Upper lobe of right lung (tissue), 1 donor: ENCODE measurements at regions not wholly inside any gene's neighbourhood (a gene's known extent, or its start where the extent isn't known, plus 50 kb on each side); places are given as distances from the start of the nearest gene placed in this dataset.

Experiments used
- ATAC-seq: fragments of 200-7000 bp; cut with Tn5 transposase; one replicate; pipeline ENCODE4 v1.9.1; 2020; ENCODE audit warnings: mild to moderate bottlenecking, moderate library complexity
- DNase-seq: peaks from one replicate; pipeline ENCODE4 v3.0.0-alpha.2; 2020
- H3K27ac ChIP-seq: fragments of 200-600 bp; one replicate; pipeline ENCODE4 v1.8.0; 2022
- H3K27me3 ChIP-seq: fragments of 200-600 bp; one replicate; pipeline ENCODE4 v1.8.0; 2022; ENCODE audit warnings: mild to moderate bottlenecking
- H3K36me3 ChIP-seq: fragments of 200-600 bp; one replicate; pipeline ENCODE4 v1.8.0; 2022
- H3K4me1 ChIP-seq: fragments of 200-600 bp; one replicate; pipeline ENCODE4 v1.8.0; 2022
- H3K4me3 ChIP-seq: fragments of 200-600 bp; one replicate; pipeline ENCODE4 v1.8.0; 2022; ENCODE audit warnings: mild to moderate bottlenecking
- H3K9me3 ChIP-seq: fragments of 200-600 bp; one replicate; pipeline ENCODE4 v1.8.0; 2022
- CTCF ChIP-seq: fragments of 200-600 bp; IDR thresholded peaks from one replicate; pipeline ENCODE4 v1.8.0; 2022; ENCODE audit warnings: antibody characterized with exemption
- intact Hi-C: fragments of 100-400 bp; cut with DNase I; formaldehyde crosslinking; loops from one replicate; pipeline ENCODE4 v1.11.0; 2022
- donor health status: DM: no; HTN: yes; CAD: no; lungs with severe emphysema.

- no peak overlapping the region for H3K4me3 ChIP-seq
- ATAC-seq = no peak
- intact Hi-C loops = no loop called here
These were observed 79.1 kb downstream of the OTX2 start for GRCh38 chr14:56731187-56731586.

DNA sequence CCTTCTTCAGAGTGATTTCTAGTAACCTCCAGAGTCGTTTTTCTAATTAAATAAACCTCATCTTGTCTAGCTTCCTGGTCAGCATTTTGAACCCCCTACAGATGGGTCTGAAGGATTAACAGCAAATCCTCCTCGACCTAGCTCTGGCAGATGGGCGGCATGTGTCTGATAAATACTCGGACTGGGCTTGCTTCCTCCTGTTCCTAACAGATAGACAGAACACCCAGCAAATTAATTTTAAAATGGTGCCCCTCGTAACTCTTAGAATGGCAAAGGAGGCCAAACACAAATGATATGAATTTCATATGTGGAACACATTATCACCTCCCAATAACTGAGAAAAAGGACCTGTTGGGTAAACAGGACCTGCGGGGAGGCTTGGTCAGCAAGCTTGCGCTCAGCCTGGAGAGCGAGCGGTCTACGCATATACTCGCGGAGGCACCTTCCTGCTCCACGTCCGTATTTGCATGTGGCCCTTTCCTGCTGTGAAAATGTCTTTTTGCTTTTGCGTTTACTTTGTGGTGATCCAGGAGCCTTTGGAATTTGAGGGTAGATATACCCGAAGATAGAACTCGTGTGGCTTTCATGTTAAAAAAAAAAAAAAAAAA, 79.6 kb downstream of the OTX2 start:
- intact Hi-C loops = no loop called here
- Histone ChIP-seq H3K4me3 (no peak overlapping the region), H3K9me3 (no peaks in the 10 kb centered on the region), H3K27me3 (peaks cover 14% of the 10 kb centered on the region), H3K36me3 (no peaks in the 10 kb centered on the region), H3K27ac (no peak overlapping the region), H3K4me1 (no peaks in the 10 kb centered on the region)
- no peak for ATAC-seq
- no peak for TF ChIP-seq CTCF
- no peak for DNase-seq

More at GRCh38 chr14:56731187-56731586, 79.1 kb downstream of the OTX2 start:
- no peak for DNase-seq
- TF ChIP-seq CTCF = no peak
- Histone ChIP-seq H3K9me3 (no peaks in the 10 kb centered on the region), H3K36me3 (no peaks in the 10 kb centered on the region), H3K27me3 (peaks cover 14% of the 10 kb centered on the region), H3K4me1 (no peaks in the 10 kb centered on the region), H3K27ac (no peak overlapping the region)

GRCh38 chr14:56724013-56724412, 86.3 kb downstream of the OTX2 start:
- no peak overlapping the region for H3K4me3 ChIP-seq
- no peaks in the 10 kb centered on the region for H3K9me3 ChIP-seq
- intact Hi-C loops = no loop called here
- TF ChIP-seq CTCF = no peak
- no peak for DNase-seq
- no peak for ATAC-seq
- no peaks in the 10 kb centered on the region for H3K4me1 ChIP-seq
- H3K36me3 ChIP-seq = no peaks in the 10 kb centered on the region
- H3K27me3 ChIP-seq = no peaks in the 10 kb centered on the region
- H3K27ac ChIP-seq = no peak overlapping the region

- Histone ChIP-seq H3K27me3 (no peaks in the 10 kb centered on the region), H3K4me1 (no peaks in the 10 kb centered on the region), H3K27ac (no peak overlapping the region), H3K36me3 (no peaks in the 10 kb centered on the region), H3K9me3 (no peaks in the 10 kb centered on the region), H3K4me3 (no peak overlapping the region)
- DNase-seq = no peak
- ATAC-seq = no peak
- TF ChIP-seq CTCF = no peak
- intact Hi-C loops = no loop called here
These were observed 86.9 kb downstream of the OTX2 start for GRCh38 chr14:56723418-56723817.

- DNase-seq = no peak
- TF ChIP-seq CTCF = no peak
- no peak for ATAC-seq
- H3K9me3 ChIP-seq = no peaks in the 10 kb centered on the region
- intact Hi-C loops = no loop called here
- H3K27me3 ChIP-seq = no peaks in the 10 kb centered on the region
- no peak overlapping the region for H3K27ac ChIP-seq
- H3K4me3 ChIP-seq = no peak overlapping the region
- no peaks in the 10 kb centered on the region for H3K4me1 ChIP-seq
- no peaks in the 10 kb centered on the region for H3K36me3 ChIP-seq
These were observed 89.4 kb downstream of the OTX2 start for GRCh38 chr14:56720703-56721460.
